ENCODE measurements at regions not wholly inside any gene's neighbourhood (a gene's known extent, or its start where the extent isn't known, plus 50 kb on each side); places are given as distances from the start of the nearest gene placed in this dataset.

DNA sequence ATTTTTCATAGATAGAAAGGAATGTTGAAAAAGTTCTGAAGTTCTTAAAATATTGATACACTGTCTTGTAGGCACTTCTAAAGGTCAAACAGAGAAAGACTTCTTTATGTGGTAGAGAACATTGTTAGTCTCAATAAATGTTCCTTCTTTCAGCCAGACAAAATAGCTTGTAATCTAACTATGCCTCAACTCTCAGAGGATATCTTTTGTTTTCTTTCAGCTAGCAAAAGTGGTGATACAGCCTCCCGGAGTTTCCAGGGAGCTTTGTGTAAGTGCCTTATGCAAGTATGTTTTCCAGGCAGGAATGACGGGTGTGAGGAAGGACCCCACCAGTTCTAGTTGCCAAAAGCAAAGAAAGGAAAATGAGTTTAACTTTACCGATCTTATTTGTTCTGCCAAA lies 452.1 kb upstream of the ST6GAL2 start:
- H3K4me3 ChIP-seq (ENCODE audit: low read depth, low read length) = no peak overlapping the region
- DNase-seq (ENCODE audit: low read depth) = no peak

DNA sequence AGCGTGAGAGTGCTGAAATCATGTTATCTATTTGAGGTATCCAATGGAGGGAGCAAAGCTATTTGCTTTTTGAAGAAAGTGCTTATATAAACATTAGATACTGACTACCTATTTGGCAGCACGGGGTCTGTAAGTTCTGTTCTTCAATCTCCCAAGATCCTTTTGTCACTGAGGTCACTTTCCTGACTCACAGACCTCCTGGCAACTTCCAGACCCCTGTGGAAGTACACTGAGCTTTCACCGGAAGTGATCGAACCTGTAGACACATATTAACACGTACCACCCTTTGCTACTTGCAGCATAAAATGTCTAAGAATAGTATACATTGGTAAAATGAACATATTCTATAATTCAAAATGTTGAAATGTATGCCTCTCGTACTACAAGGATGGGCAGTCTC lies 452.6 kb upstream of the ST6GAL2 start:
- H3K4me3 ChIP-seq (ENCODE audit: low read depth, low read length) = no peak overlapping the region
- DNase-seq (ENCODE audit: low read depth) = no peak

DNA sequence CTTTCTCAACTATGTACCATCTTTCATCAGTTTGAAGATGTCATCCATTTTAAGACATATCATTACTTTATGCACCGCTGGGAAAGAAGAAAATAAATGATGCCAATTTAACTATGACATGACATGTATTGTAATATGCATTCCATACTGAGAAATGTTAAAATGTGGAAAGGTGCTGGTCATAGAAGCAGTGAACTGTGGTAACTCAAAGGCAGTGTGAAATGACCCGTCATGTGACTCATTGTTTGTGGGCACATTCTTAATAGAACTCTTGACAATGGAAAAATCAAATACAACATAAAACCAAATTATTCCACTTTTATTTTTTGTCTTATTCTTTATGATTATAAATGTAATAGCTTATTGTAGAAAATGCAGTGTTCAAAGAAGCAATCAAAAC lies 455.0 kb upstream of the ST6GAL2 start:
- DNase-seq (ENCODE audit: low read depth) = no peak
- no peak overlapping the region for H3K4me3 ChIP-seq (ENCODE audit: low read depth, low read length)

DNA sequence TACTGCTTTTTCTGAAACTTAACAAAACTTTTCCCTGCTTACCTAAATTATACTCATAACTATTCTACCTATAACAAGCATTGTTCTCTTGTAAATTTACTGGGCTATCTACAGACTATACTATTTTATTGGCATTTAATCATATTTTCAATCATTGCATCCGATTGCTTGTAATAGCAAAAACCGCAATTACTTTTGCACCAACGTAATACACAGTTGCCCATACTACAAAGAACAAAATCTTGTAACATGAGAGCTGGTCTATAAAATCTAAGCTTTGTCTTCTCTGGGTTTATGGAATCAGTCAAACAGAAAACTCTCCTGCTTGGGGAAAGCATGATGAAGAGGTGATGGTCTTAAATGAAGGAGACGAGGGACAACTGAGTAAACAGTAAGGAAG lies 463.4 kb upstream of the ST6GAL2 start:
- DNase-seq (ENCODE audit: low read depth) = no peak
- H3K4me3 ChIP-seq (ENCODE audit: low read depth, low read length) = no peak overlapping the region

DNA sequence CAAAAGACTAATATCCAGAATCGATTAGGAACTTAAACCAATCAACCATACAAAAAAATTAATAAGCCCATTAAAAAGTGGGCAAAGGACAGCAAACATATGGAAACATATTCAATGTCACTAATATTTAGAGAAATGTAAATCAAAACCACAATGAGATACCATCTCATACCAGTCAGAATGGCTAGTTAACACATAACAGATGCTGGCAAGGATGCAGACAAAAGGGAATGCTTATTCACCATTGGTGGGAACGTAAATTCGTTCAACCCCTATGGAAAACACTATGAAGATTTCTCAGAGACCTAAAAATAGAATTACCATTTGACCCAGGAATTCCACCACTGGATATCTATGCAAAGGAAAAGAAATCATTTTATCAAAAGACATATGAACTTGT lies 468.2 kb upstream of the ST6GAL2 start:
- DNase-seq (ENCODE audit: low read depth) = no peak
- no peak overlapping the region for H3K4me3 ChIP-seq (ENCODE audit: low read depth, low read length)

DNA sequence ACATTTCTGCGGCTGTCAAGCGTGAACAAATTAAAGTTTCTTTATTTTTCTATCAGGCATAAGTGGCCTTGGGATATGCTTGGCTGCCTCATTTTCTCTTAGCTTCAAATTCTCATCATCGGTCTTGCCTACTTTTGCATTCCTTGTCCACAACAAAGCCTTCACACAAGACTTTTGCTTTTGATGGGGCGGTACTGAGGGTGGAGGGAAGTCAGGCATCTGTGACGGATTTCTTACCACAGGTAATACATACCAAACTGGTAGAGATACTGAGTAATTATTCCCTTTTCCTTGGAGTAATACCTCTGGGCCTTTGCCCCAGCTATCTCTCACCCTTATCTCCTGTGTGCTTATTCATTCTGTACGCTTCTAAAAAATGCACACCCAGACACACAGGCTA lies 468.3 kb upstream of the RGPD4 start:
- no peak overlapping the region for H3K4me3 ChIP-seq (ENCODE audit: low read depth, low read length)
- DNase-seq (ENCODE audit: low read depth) = no peak

DNA sequence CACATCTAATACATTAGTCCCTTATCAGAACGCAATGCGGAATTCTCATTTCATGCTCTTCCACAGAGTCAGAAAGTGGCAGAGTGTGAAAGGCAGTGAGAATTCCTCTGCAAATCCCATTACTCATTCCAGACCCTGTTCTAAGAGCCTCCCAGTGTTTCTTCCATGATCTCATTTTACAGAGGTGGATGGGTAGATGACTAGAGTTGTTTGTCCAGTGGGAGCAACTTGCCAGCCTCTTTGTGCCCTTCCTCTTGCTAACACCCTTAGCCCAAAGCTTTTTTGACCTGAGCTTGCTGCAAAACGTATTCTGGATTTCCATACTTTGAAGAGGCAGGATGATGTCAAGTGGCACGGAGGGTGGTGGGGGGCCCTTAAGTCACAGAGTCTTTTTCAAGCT lies 467.7 kb upstream of the RGPD4 start:
- no peak for DNase-seq (ENCODE audit: low read depth)
- H3K4me3 ChIP-seq (ENCODE audit: low read depth, low read length) = no peak overlapping the region

DNA sequence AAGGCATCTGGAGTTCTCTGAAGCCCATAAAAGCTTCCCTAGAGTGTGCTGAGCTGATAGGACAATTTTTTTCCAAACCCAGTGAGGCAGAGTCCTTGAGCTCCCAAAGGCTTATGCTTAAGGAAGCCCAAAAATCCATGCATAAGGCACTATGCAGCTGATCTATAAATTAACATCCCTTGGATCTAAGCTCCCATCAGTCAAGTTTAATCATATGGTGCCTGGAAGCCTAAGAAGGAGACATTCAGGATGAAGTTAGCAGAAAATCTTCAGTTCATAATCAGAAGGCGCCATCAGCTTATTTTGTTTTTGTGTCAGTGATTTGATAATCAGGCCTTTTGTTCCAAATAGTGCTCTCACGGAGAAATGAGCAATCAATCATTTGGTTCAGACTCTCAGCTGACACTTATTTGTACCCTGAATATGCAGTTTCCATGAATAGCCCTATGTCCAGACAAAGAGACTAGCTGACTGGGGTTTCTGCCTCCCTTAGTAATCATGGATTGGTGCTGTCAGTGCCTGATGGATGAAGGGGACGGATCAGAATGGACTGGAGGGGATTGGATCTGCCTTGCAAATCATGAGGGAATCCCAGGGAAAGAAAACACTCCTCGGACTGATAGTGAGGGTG lies 464.8 kb upstream of the RGPD4 start:
- no peak for DNase-seq (ENCODE audit: low read depth)

DNA sequence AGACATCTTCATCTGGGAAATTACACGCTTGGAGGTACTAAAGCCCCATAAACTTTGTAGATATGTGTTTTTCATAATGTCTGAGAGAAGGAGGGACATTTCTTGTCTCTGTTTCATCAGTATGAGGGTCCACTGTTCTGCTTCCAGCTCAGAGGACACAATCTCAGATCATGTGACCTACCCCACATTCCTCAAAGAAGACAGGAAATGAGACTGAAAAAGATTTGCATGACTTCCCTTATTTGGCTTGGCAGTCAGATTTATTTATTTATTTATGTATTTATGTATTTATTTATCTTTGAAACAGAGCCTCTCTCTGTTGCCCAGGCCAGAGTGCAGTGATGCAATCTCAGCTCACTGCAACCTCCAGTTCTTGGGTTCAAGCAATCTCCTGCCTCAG lies 463.7 kb upstream of the RGPD4 start:
- no peak for DNase-seq (ENCODE audit: low read depth)
- H3K4me3 ChIP-seq (ENCODE audit: low read depth, low read length) = no peak overlapping the region

More for the DNA sequence above, 464.8 kb upstream of the RGPD4 start:
- no peak overlapping the region for H3K4me3 ChIP-seq (ENCODE audit: low read depth, low read length)

DNA sequence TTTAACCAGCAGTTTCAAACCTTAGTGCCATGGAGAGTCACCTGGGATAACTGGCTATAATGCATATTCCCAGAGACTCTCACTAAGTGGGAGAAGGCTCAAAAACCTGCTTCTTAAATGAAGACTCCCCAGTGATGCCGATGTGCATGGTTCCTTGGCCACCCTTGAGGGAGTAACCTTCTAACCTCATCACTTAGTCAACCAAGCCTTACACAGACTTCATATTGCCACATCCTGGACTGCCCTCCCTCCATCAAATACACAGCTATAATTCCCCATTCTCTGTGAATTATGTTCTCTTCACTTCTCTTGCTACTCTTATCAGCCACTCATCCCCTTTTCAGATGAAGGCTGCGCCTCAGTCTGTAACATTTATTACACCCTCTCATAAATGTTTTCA lies 462.9 kb upstream of the RGPD4 start:
- DNase-seq (ENCODE audit: low read depth) = no peak
- H3K4me3 ChIP-seq (ENCODE audit: low read depth, low read length) = no peak overlapping the region

DNA sequence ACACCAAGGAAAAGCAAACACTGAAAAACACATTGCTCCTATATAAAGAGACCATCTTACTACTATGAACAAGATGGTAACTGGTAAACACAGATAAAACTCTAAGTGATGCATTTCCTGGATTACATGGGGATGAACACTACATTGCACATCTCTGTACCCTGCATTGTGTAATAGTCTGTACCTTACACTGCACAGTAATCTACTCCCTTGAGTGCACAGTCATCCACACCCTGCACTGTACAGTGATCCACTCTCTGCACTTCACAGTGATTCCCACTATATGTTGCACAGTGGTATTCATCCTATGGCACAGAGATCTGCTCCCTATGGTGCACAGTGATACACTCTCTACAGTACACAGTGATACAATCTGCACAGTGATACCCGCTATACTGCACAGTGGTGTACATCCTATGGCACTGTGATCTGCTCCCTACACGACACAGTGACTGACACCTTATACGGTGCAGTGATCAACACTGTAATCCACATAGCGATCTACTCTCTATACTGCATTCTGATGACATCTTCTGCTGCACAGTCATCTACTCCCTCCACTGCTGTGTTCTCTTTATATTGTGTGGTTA lies 462.2 kb upstream of the RGPD4 start:
- H3K4me3 ChIP-seq (ENCODE audit: low read depth, low read length) = no peak overlapping the region
- peak; percentile 59 for DNase-seq (ENCODE audit: low read depth)

DNA sequence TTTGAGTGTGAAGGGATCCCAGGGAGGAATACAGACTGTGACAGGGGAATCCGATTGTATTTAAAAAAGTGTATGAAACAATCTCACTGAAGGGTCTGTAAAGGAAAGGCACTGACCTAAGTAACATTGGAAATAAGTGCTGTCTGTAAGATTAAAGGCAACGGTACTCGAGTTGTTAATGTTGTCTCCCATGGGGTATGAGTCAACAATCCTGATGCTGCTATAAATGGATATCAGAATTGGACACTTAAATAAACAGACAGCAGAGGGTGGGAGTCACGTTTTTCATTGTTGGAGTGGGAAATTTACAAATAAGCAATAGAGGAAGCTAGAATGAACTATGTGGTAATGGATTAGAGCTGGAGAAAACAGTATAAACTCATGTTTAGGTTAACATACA lies 452.4 kb upstream of the RGPD4 start:
- no peak overlapping the region for H3K4me3 ChIP-seq (ENCODE audit: low read depth, low read length)
- no peak for DNase-seq (ENCODE audit: low read depth)

DNA sequence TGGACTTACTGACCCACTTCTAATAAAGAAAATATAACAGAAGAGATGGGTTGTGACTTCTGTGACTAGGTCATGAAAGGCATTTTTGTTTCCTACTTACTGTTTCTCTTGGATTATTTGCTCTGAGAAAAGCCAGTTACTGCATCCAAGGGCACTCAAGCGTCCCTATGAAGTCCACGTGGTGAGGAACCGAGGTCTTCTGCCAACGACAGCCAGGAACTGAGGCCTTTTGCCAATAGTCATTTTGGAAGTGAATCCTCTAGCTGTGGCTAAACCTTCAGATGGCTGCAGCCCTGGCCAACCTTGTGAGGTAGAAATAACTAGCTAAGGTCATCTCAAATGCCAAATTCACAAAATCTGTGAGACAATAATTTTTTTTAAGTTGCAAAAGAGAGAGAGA lies 449.8 kb upstream of the RGPD4 start:
- H3K4me3 ChIP-seq (ENCODE audit: low read depth, low read length) = no peak overlapping the region
- DNase-seq (ENCODE audit: low read depth) = no peak

DNA sequence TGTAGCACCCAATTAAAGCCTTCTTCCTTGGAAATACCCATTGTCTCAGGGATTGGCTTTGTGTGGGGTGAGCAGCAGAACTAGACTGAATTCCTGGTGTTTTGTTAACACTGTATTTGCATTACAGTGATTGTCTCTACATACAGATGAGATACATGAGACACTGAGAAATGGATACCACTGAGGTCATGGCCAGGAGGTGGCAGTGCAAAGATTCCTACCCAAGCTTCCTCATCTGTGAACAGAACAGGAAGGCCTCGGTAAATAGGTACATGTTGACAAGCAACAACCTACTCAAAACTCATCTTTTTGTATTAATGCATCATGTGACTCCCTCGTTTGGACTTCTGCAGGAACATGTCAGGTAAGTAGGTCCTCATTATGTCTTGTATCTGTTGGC lies 445.8 kb upstream of the RGPD4 start:
- no peak for DNase-seq (ENCODE audit: low read depth)
- H3K4me3 ChIP-seq (ENCODE audit: low read depth, low read length) = no peak overlapping the region

DNA sequence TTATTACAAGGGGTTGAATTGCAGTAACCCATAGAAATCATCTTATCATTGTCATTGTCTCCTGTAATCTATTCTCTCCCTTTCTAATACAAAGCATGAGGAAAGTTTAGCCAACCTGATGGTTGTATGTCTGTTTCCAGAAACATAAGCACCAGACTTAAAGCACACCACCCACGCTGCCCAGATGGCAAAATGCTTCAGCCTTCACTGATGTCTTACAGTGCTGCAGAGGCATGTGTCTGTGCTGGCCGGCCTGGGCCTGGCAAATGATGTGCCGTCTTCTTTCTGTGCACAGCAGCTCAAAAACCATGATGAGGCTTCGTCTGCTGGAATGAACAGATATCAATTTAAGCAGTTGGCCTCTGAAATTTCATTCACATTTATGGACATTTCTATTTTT lies 443.0 kb upstream of the RGPD4 start:
- H3K4me3 ChIP-seq (ENCODE audit: low read depth, low read length) = no peak overlapping the region
- DNase-seq (ENCODE audit: low read depth) = no peak

DNA sequence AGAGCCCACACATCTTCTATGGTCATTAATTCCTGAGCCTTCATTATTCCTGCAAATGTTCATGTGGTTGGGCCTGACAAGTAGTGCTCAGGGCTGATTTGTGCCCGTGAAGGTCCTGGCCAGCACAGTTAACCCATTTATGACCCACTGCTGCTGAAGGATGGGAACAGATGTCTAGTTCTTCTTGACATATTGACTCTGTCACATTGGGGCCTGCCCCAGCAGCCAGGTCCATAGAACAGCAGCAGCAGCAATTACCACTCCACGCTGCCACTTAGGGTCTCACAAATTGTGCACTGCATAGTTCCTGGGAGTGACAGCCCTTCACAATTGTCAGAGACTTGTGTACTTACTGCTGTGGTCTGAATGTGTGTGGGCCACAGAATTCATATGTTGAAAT lies 442.3 kb upstream of the RGPD4 start:
- DNase-seq (ENCODE audit: low read depth) = no peak
- no peak overlapping the region for H3K4me3 ChIP-seq (ENCODE audit: low read depth, low read length)

DNA sequence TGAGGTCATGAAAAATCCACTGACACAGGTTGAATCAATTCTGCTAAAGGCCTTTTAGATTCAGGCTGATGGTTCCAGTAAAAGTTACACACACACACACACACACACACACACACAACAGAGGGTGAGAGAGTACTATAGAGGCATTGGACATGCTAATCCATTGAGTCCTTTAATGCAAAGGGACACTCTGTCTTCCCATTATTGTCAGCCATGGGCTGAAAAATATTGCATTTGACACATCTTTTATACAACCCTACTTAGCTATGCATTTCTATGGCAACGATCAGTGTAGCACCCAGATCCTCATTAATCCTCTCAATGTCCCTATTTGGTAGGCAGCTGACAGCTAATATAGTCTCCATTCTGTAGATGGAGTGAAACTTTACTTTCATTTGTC lies 440.8 kb upstream of the RGPD4 start:
- DNase-seq (ENCODE audit: low read depth) = no peak
- H3K4me3 ChIP-seq (ENCODE audit: low read depth, low read length) = no peak overlapping the region

DNA sequence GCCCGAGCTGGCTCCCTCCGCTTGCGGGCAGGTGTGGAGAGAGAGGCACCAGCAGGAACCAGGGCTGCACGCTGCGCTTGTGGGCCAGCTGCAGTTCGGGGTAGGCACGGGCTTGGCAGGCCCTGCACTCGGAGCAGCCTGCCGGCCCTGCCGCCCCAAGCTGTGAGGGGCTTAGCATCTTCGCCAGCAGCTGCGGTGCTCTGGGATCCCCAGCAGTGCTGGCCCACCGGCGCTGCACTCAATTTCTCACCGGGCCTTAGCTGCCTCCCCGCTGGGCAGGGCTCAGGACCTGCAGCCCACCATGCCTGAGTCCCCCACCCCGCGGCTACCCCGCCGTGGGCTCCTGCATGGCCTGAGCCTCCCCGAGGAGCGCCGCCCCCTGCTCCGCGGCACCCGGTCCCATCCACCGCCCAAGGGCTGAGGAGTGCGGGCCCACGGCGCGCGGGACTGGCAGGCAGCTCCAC lies 434.4 kb upstream of the RGPD4 start:
- no peak for DNase-seq (ENCODE audit: low read depth)
- H3K4me3 ChIP-seq (ENCODE audit: low read depth, low read length) = no peak overlapping the region

DNA sequence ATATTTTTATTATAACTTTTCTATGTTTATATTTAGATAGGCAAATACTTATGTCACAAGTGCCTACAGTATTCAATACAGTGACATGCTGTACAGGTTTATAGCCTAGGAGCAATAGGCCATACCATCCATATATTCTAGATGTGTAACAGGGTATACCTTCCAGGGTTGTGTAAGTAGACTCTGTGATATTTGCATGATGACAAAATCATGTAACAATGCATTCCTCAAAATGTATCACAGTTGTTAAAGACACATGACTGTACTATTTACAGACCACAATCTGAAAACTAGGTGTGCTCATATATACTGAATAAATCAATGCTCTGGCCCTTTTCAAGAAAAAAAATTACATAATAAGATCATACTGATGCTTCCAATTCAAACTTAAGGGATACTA lies 433.2 kb upstream of the RGPD4 start:
- DNase-seq (ENCODE audit: low read depth) = no peak
- H3K4me3 ChIP-seq (ENCODE audit: low read depth, low read length) = no peak overlapping the region

DNA sequence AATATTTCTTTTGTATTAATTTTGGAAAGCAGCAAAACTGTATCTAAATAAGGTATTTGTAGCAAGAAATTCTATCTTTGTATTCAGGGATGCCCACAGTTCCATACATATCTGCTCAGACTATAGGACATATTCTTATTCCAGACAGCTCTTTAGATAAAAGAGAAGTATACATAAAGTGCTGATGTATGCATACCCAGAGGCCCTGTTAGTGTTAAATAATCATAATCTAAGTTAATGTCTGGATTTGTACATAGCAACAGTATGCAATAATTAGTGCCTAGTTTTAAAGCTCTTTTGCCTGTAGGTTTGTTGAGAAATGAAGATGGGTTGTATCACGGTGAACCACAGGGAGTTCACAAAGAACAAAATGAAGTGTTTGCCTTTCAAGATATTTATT lies 428.0 kb upstream of the RGPD4 start:
- H3K4me3 ChIP-seq (ENCODE audit: low read depth, low read length) = no peak overlapping the region
- no peak for DNase-seq (ENCODE audit: low read depth)

DNA sequence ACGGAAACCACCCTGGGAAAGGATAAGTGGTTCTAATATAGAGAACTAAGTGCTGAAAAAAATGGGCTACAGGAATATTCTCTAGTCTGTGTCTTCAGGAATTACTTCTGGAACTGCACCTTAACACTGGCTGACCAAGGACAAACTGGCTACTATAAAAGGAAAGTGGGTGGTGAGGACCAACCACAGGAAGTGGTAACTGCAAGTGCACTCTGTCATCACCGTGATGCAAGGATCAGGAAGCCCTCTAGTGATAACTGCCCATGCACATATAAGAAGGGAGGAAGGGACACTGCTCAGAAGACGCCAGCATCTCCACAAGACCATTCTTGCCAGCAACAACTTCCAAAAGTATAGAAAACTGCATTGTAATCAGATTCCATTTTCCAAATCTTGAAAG lies 424.4 kb upstream of the RGPD4 start:
- DNase-seq (ENCODE audit: low read depth) = no peak

DNA sequence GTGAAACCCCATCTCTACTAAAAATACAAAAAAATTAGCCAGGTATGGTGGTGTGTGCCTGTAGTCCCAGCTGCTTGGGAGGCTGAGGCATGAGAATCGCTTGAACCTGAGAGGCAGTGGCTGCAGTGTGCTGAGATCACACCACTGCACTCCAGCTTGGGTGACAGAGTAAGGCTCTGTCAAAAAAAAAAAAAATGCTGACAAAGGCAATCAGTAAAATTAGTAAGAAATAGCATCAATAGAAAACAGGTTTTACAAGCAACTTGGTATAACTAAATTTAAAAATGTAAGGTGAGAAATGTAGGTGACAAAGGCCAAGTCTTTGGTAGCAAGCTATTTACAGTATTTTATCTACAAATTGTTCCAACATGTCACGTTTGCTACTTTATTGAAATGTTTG lies 421.4 kb upstream of the RGPD4 start:
- DNase-seq (ENCODE audit: low read depth) = no peak
- no peak overlapping the region for H3K4me3 ChIP-seq (ENCODE audit: low read depth, low read length)

More for the DNA sequence above, 424.4 kb upstream of the RGPD4 start:
- H3K4me3 ChIP-seq (ENCODE audit: low read depth, low read length) = no peak overlapping the region
